GM18951 (cell line): ENCODE measurements at regions not wholly inside any gene's neighbourhood (a gene's known extent, or its start where the extent isn't known, plus 50 kb on each side); places are given as distances from the start of the nearest gene placed in this dataset.

Experiments used
- POLR2A ChIP-seq: IDR thresholded peaks from 4 replicates; pipeline ENCODE4 v1.6.1; 2011; ENCODE audit warnings: mild to moderate bottlenecking; ENCODE audit not compliant: insufficient read length, insufficient read depth; ENCODE audit errors: extremely low read depth
- in situ Hi-C: fragments of 300-500 bp; cut with MboI; formaldehyde crosslinking; loops from one replicate; pipeline ENCODE4 v1.12.0; 2022; ENCODE audit warnings: low sequenced_read_pairs, mixed read lengths, inconsistent platforms; ENCODE audit not compliant: unreplicated experiment

DNA sequence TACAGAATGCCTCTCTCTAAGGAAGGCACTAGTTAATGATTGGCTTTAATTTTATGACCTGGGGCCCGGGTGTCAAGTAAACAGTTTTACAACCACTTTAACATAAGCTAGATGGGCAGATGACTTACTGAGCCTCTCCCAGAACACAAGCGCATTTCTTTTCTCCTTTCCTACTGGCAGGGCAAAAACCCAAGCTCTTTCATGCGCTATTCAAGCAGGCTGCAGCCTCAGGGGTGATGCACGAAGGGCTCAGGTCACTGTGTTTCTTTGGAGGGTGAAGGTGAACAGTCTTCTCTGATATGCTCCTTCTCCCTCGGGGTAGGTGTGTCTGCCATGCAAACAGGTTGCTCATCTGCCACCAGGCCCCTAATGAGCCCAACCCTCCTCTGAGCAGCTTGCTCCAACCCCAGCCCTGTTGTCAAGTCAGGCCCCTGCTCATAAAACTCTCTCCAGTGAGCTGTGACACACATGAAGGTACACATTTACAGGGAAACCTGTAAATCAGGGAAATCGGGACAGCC is 73.5 kb upstream of the CDH4 start:
- TF ChIP-seq POLR2A = no peak
- in situ Hi-C loops = no loop called here

GRCh38 chr20:61184194-61184593 is 67.9 kb upstream of the CDH4 start:
- no peak for TF ChIP-seq POLR2A
- in situ Hi-C loops = no loop called here

- no peak for TF ChIP-seq POLR2A
- in situ Hi-C loops = no loop called here
These were observed 66.9 kb upstream of the CDH4 start for GRCh38 chr20:61185181-61185580.

- TF ChIP-seq POLR2A = no peak
- in situ Hi-C loops = no loop called here
These were observed 66.0 kb upstream of the CDH4 start for GRCh38 chr20:61185841-61186601.

DNA sequence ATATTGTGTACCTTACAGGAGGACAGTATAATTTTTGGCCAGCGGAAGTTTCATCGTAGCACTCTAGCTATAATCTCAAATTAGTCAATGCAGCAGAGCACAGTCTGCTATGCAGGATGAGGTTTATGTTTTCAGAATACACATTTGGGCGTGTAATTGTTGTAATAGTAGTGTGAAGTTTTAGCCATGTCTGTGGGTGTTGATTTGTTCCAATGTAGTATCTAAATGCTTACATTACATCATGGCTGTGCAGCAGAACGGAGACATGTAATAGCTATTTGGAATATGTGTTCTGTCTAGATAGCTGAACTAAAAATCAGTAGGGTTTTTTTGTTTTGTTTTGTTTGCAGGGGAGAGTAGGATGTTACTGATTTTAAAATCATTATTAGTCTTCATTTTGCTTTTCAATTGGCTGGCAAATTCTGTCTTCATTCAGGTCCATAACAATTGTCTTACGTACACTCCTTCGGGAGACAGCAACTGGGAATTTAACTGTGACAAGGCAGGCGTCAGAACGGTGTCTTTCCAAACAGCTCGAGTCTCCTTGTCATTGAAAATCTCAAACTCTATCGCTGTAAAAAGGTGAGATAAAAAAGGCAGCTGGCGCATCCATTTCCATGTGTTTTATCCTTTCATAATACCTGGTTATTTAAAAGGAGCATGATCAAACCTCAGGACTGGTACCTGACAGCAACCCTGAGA is 65.1 kb upstream of the CDH4 start:
- in situ Hi-C loops = no loop called here
- no peak for TF ChIP-seq POLR2A

DNA sequence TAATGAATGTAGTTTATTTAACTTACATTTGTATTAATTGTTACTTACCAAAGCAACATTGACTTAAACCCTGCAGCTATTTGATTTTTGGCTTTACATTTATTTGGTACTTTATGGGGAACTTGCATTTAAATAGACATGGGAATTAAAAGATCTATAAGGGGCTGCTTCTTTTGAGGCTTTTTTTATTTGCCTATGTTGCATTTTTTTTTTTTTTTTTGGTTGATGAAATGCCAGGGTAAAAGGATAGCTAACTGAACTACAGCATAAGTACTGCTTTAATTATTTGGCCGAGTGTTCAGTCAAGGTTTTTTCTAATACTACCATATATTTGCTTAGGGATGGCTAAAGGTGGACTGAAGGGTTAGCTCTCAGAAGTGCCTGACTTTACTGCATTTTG is 62.5 kb upstream of the CDH4 start:
- TF ChIP-seq POLR2A = no peak
- in situ Hi-C loops = no loop called here

GRCh38 chr20:61191096-61191495 is 61.0 kb upstream of the CDH4 start:
- TF ChIP-seq POLR2A = no peak
- in situ Hi-C loops = no loop called here

GRCh38 chr20:61192337-61192950 is 59.6 kb upstream of the CDH4 start:
- in situ Hi-C loops = no loop called here
- no peak for TF ChIP-seq POLR2A

- in situ Hi-C loops = no loop called here
These were observed 58.9 kb upstream of the CDH4 start for GRCh38 chr20:61193164-61193563.

More at GRCh38 chr20:61193164-61193563, 58.9 kb upstream of the CDH4 start:
- no peak for TF ChIP-seq POLR2A
